Tibial nerve (tissue), 4 donors: ENCODE measurements at regions not wholly inside any gene's neighbourhood (a gene's known extent, or its start where the extent isn't known, plus 50 kb on each side); places are given as distances from the start of the nearest gene placed in this dataset.

Experiments
- DNase-seq, 2 donors: peaks; one replicate each; pipeline ENCODE4 v3.0.0-alpha.2; 2019; ENCODE audit warnings: low spot score in 2 of 2
- H3K27ac ChIP-seq, 4 donors: fragments of 200-600 bp; sonication (generic) in 3 of 4; one replicate each; pipeline ENCODE4 v1.5.1; 2017 to 2019; ENCODE audit warnings: mild to moderate bottlenecking in 1 of 4
- H3K27me3 ChIP-seq, 2 donors: fragments of 200-600 bp; sonication (generic) in 1 of 2; one replicate each; pipeline versions ENCODE4 v1.5.1 to v1.6.0; 2017 to 2019
- H3K36me3 ChIP-seq, 3 donors: fragments of 200-600 bp; sonication (generic); one replicate each; pipeline ENCODE4 v1.5.1; 2018 to 2019
- H3K4me1 ChIP-seq, 4 donors: fragments of 200-600 bp; sonication (generic) in 3 of 4; one replicate each; pipeline ENCODE4 v1.5.1; 2017 to 2019
- H3K4me3 ChIP-seq, 4 donors: fragments of 200-600 bp; sonication (generic) in 3 of 4; one replicate each; pipeline ENCODE4 v1.5.1; 2017 to 2019; ENCODE audit warnings: mild to moderate bottlenecking in 1 of 4, moderate library complexity in 1 of 4
- H3K9me3 ChIP-seq, 4 donors: fragments of 200-600 bp; sonication (generic) in 3 of 4; one replicate each; pipeline ENCODE4 v1.5.1; 2017 to 2019
- CTCF ChIP-seq, 5 experiments: fragments of 200-600 bp in 3 of 5; fragments of 450-650 bp in 2 of 5; sonication (generic) in 3 of 5; IDR thresholded peaks; one replicate each; pipeline ENCODE4 v1.5.1; 2016 to 2019; ENCODE audit warnings: antibody characterized with exemption in 5 of 5, mild to moderate bottlenecking in 3 of 5, moderate library complexity in 2 of 5
- EP300 ChIP-seq, 2 donors: sonication (generic); formaldehyde crosslinking; IDR thresholded peaks; one replicate each; pipeline ENCODE4 v1.6.1; 2017; ENCODE audit warnings: antibody characterized with exemption in 2 of 2, mild to moderate bottlenecking in 1 of 2
- POLR2A ChIP-seq, 2 donors: fragments of 450-650 bp; IDR thresholded peaks; one replicate each; pipeline ENCODE4 v1.6.1; 2017; ENCODE audit warnings: antibody characterized with exemption in 2 of 2, mild to moderate bottlenecking in 2 of 2, moderate library complexity in 2 of 2
- WGBS, 2 donors: methylation state at CpG; one replicate each; pipeline ENCODE4 v1.1.5; 2018; 5-methylcytosine and 5-hydroxymethylcytosine counted together

DNA sequence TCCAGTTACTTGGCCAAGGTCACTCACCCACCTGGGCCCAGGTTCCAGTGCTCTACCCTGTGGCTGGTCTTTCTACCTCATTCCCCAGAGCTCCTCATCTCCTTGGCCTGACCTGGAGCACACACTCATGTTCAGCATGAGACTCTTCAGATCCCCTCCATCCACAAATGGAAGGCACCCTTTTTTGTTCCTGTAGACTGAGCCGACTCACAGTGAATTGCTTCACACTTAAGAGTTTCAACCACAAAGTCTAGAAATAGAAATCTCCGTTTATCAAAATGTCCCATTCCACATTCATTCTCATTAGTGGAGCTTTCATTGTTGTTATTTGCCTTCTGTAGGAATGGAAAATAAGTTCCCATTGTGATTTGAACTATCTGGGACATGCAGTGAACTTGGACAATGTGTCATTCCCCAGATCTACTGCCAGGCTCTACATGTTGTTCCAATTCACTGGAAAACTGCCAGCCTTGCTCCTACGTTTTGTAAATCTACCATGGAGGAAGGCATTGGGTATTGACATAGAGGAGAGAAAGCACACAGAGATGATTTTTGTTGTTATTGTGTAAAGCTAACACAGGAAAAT, 125.3 kb upstream of the CELF2 start:
- WGBS, 2 donors, result 29 to 39% methylated on average over 3 of the region's 3 CpGs
- TF ChIP-seq CTCF (IDR thresholded peaks at IDR 0.05), result no peak
- H3K27ac ChIP-seq, result peak overlapping the region in 1 of 4 donors; percentile 9
- H3K4me1 ChIP-seq, result peaks cover 0 to 16% (median 5%) of the 10 kb centered on the region in 4 donors
- H3K27me3 ChIP-seq, result no peaks in the 10 kb centered on the region
- H3K4me3 ChIP-seq, result no peak overlapping the region
- peaks cover 0 to 3% (median 0%) of the 10 kb centered on the region in 4 donors for H3K9me3 ChIP-seq
- H3K36me3 ChIP-seq, result no peaks in the 10 kb centered on the region
- DNase-seq, result no peak

DNA sequence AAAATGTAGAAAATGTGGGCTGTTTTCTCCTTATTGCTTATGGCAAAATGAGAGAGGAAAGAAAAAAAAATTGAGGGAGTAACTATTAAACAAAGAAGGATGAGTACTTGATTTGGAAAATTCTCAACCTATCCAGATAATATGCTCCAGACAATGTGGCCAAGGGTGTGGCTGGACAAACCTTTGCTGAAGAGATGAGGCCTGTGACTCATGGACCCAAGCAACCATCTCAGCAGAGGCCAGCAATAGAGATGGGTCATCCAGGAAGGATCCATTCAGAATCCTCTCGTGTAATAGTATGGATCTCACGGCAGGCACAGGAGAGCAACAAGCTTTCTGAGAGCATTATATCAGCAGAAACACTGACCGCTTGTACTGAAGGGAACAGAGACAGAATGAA, 120.3 kb upstream of the CELF2 start:
- WGBS, 2 donors, result 88 to 93% methylated on average over 3 of the region's 3 CpGs
- Histone ChIP-seq H3K4me1 (peaks cover 0 to 4% (median 0%) of the 10 kb centered on the region in 4 donors), H3K36me3 (no peaks in the 10 kb centered on the region), H3K4me3 (no peak overlapping the region), H3K27me3 (no peaks in the 10 kb centered on the region), H3K27ac (no peak overlapping the region), H3K9me3 (peaks cover 0 to 3% (median 0%) of the 10 kb centered on the region in 4 donors)
- DNase-seq, result no peak
- TF ChIP-seq EP300 (IDR thresholded peaks at IDR 0.05) (no peak), POLR2A (IDR thresholded peaks at IDR 0.05) (no peak)

- Histone ChIP-seq H3K4me1 (no peaks in the 10 kb centered on the region), H3K27me3 (no peaks in the 10 kb centered on the region), H3K9me3 (no peaks in the 10 kb centered on the region), H3K36me3 (no peaks in the 10 kb centered on the region), H3K27ac (no peak overlapping the region), H3K4me3 (no peak overlapping the region)
- no peak for TF ChIP-seq POLR2A (IDR thresholded peaks at IDR 0.05)
- TF ChIP-seq CTCF (IDR thresholded peaks at IDR 0.05), result no peak
- no peak for TF ChIP-seq EP300 (IDR thresholded peaks at IDR 0.05)
- 84 to 91% methylated on average over 3 of the region's 3 CpGs for WGBS, 2 donors
- no peak for DNase-seq
Observed at GRCh38 chr10:10901906-10902305, 115.8 kb upstream of the CELF2 start.

DNA sequence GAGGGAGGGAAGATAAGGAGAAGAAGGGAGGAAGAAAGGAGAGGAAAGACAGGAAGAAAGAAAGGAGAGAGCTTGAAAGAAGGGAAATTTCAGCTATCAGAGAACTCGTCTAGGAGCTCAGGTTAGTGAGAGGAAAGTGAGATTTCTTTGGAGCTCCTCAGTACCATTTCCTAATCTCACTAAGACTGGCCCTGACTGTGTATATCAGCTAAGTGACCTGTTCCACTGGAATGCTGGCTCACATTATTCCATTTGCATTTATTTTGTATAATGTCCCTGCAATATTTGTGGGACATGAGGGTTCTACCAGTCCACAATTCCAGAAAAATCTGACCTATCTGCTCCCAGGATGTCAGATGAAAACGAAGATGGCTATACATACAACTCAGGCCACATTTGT, 114.7 kb upstream of the CELF2 start:
- Histone ChIP-seq H3K4me1 (no peaks in the 10 kb centered on the region), H3K27ac (no peak overlapping the region), H3K9me3 (no peaks in the 10 kb centered on the region), H3K4me3 (no peak overlapping the region), H3K27me3 (no peaks in the 10 kb centered on the region), H3K36me3 (no peaks in the 10 kb centered on the region)
- TF ChIP-seq EP300 (IDR thresholded peaks at IDR 0.05) (no peak), POLR2A (IDR thresholded peaks at IDR 0.05) (no peak), CTCF (IDR thresholded peaks at IDR 0.05) (no peak)
- WGBS, 2 donors, result 92 to 94% methylated on average over 2 of the region's 2 CpGs
- DNase-seq, result no peak

DNA sequence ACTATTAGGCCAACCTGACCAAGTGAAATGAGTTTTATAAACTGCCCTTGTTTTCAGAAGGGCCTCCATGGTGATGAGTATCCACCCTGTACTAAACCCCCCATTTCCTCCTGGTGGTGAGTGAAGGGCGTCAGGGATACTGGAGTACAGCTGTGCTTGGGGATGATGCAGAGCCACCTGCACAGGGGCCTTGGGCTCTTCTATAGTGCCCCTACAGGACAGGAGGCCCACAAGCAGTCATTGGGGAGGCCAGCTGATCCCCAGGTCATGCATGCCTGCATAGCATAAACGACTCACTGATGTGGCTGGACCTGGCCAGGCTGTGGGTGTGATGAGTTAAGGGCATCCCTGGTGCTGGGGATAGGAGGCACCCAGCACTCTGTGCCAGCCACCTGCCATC, 114.1 kb upstream of the CELF2 start:
- no peaks in the 10 kb centered on the region for H3K36me3 ChIP-seq
- H3K4me3 ChIP-seq, result no peak overlapping the region
- TF ChIP-seq CTCF (IDR thresholded peaks at IDR 0.05) (no peak), EP300 (IDR thresholded peaks at IDR 0.05) (no peak), POLR2A (IDR thresholded peaks at IDR 0.05) (no peak)
- no peaks in the 10 kb centered on the region for H3K27me3 ChIP-seq
- H3K9me3 ChIP-seq, result no peaks in the 10 kb centered on the region
- no peaks in the 10 kb centered on the region for H3K4me1 ChIP-seq
- no peak for DNase-seq
- 80 to 90% methylated on average over 2 of the region's 2 CpGs for WGBS, 2 donors
- H3K27ac ChIP-seq, result no peak overlapping the region

GRCh38 chr10:10910634-10911033, 107.0 kb upstream of the CELF2 start:
- 93 to 95% methylated on average over 7 of the region's 7 CpGs for WGBS, 2 donors
- Histone ChIP-seq H3K9me3 (no peaks in the 10 kb centered on the region), H3K4me1 (peaks cover 0 to 8% (median 0%) of the 10 kb centered on the region in 4 donors), H3K27ac (peak overlapping the region in 1 of 4 donors; percentile 50), H3K27me3 (no peaks in the 10 kb centered on the region), H3K36me3 (no peaks in the 10 kb centered on the region), H3K4me3 (no peak overlapping the region)
- no peak for DNase-seq
- no peak for TF ChIP-seq EP300 (IDR thresholded peaks at IDR 0.05)
- TF ChIP-seq CTCF (IDR thresholded peaks at IDR 0.05), result no peak
- no peak for TF ChIP-seq POLR2A (IDR thresholded peaks at IDR 0.05)
